HEK293 (cell line): ENCODE measurements at regions not wholly inside any gene's neighbourhood (a gene's known extent, or its start where the extent isn't known, plus 50 kb on each side); places are given as distances from the start of the nearest gene placed in this dataset.

Experiments used
- CTCF ChIA-PET: fragments of 350-600 bp; formaldehyde crosslinking; extraction: SDS; loops from one replicate; lab custom pipeline; 2021; ENCODE audit warnings: antibody characterized with exemption; lab: Yijun Ruan, JAX
- POLR2A ChIA-PET: fragments of 300-600 bp; formaldehyde crosslinking; extraction: SDS; loops from one replicate; lab custom pipeline; 2020; ENCODE audit warnings: antibody characterized with exemption, inconsistent platforms; lab: Yijun Ruan, JAX
- H3K27ac ChIP-seq: fragments of 200-500 bp; sonication (Bioruptor generic); 2 replicates; pipeline ENCODE4 v1.5.1; 2014; ENCODE audit warnings: low read depth, low read length, control low read depth, inconsistent platforms; ENCODE audit errors: extremely low read depth
- H3K36me3 ChIP-seq, 2 experiments: fragments of 200-500 bp in 1 of 2; sonication (Bioruptor generic) in 1 of 2; 1 replicate in 1 of 2; 2 replicates in 1 of 2; pipeline ENCODE4 v1.5.1; 2014 to 2017; ENCODE audit warnings: inconsistent platforms in 2 of 2, low read length in 2 of 2; ENCODE audit not compliant: control insufficient read depth in 2 of 2, insufficient read depth in 1 of 2
- H3K4me1 ChIP-seq: fragments of 200-500 bp; sonication (Bioruptor generic); 2 replicates; pipeline ENCODE4 v1.5.1; 2014; ENCODE audit warnings: mild to moderate bottlenecking, low read length, inconsistent platforms; ENCODE audit not compliant: control insufficient read depth, insufficient read depth
- H3K4me3 ChIP-seq: 2 replicates; pipeline ENCODE4 v1.5.1; 2011; ENCODE audit warnings: low read depth, mild to moderate bottlenecking, control low read depth, low read length, moderate library complexity
- H3K9me3 ChIP-seq: fragments of 200-500 bp; sonication (Bioruptor generic); 2 replicates; pipeline ENCODE4 v1.5.1; 2014; ENCODE audit warnings: low read depth, low read length, inconsistent platforms; ENCODE audit not compliant: control insufficient read depth, insufficient read depth
- BCL11A ChIP-seq: fragments of 450-650 bp; formaldehyde crosslinking; IDR thresholded peaks from 2 replicates; pipeline ENCODE4 v1.5.1; 2016; ENCODE audit warnings: low read depth, missing biosample characterization, missing genetic modification characterization
- SCRT2 ChIP-seq: fragments of 450-650 bp; formaldehyde crosslinking; IDR thresholded peaks from 2 replicates; pipeline ENCODE4 v1.5.1; 2016; ENCODE audit warnings: missing biosample characterization, missing genetic modification characterization
- SETDB1 ChIP-seq: IDR thresholded peaks from one replicate; pipeline ENCODE4 v1.6.1; 2017; ENCODE audit warnings: mild to moderate bottlenecking, low read length, moderate library complexity, mixed read lengths; ENCODE audit not compliant: insufficient read length
- TCF7L2 ChIP-seq: IDR thresholded peaks from 2 replicates; pipeline ENCODE4 v1.6.1; 2011; ENCODE audit warnings: low read depth, mild to moderate bottlenecking, inconsistent platforms, low read length, moderate library complexity, borderline replicate concordance
- ZBTB21 ChIP-seq: fragments of 450-650 bp; formaldehyde crosslinking; IDR thresholded peaks from 2 replicates; pipeline ENCODE4 v1.5.1; 2017; ENCODE audit warnings: missing biosample characterization, missing genetic modification characterization
- ZFP41 ChIP-seq: fragments of 450-650 bp; formaldehyde crosslinking; IDR thresholded peaks from 2 replicates; pipeline ENCODE4 v1.5.1; 2016; ENCODE audit warnings: missing biosample characterization, missing genetic modification characterization, borderline replicate concordance
- ZNF138 ChIP-seq: fragments of 450-650 bp; formaldehyde crosslinking; IDR thresholded peaks from 2 replicates; pipeline ENCODE4 v1.5.1; 2016; ENCODE audit warnings: missing biosample characterization, missing genetic modification characterization, borderline replicate concordance
- ZNF211 ChIP-seq: fragments of 450-650 bp; formaldehyde crosslinking; IDR thresholded peaks from 2 replicates; pipeline ENCODE4 v1.5.1; 2016; ENCODE audit warnings: low read depth, missing biosample characterization, missing genetic modification characterization
- ZNF473 ChIP-seq: fragments of 450-650 bp; formaldehyde crosslinking; IDR thresholded peaks from 2 replicates; pipeline ENCODE4 v1.5.1; 2017; ENCODE audit warnings: missing biosample characterization, missing genetic modification characterization
- ZNF596 ChIP-seq: fragments of 450-650 bp; IDR thresholded peaks from 2 replicates; pipeline ENCODE4 v1.5.0; 2018; ENCODE audit warnings: missing biosample characterization, mild to moderate bottlenecking, missing genetic modification characterization, moderate library complexity
- ZNF658 ChIP-seq: fragments of 450-650 bp; formaldehyde crosslinking; IDR thresholded peaks from 2 replicates; pipeline ENCODE4; 2016; ENCODE audit warnings: missing biosample characterization, missing genetic modification characterization
- ZNF670 ChIP-seq: fragments of 450-650 bp; formaldehyde crosslinking; IDR thresholded peaks from 2 replicates; pipeline ENCODE4 v1.5.1; 2016; ENCODE audit warnings: missing biosample characterization, missing genetic modification characterization, low read depth
- ZSCAN30 ChIP-seq: fragments of 450-650 bp; IDR thresholded peaks from 2 replicates; pipeline ENCODE4 v1.5.1; 2018; ENCODE audit warnings: missing biosample characterization, mild to moderate bottlenecking, missing genetic modification characterization, moderate library complexity
- TF ChIP-seq, protein P1 (sequence below): fragments of 450-650 bp; formaldehyde crosslinking; IDR thresholded peaks from 2 replicates; pipeline ENCODE4 v1.5.1; 2017; ENCODE audit warnings: missing biosample characterization, missing genetic modification characterization
- TF ChIP-seq, protein P2 (sequence below): fragments of 450-650 bp; formaldehyde crosslinking; IDR thresholded peaks from 2 replicates; pipeline ENCODE4 v1.5.1; 2016; ENCODE audit warnings: missing biosample characterization, missing genetic modification characterization
- TF ChIP-seq, protein P3 (sequence below): fragments of 450-650 bp; formaldehyde crosslinking; IDR thresholded peaks from 2 replicates; pipeline ENCODE4 v1.5.1; 2016; ENCODE audit warnings: missing biosample characterization, missing genetic modification characterization

DNA sequence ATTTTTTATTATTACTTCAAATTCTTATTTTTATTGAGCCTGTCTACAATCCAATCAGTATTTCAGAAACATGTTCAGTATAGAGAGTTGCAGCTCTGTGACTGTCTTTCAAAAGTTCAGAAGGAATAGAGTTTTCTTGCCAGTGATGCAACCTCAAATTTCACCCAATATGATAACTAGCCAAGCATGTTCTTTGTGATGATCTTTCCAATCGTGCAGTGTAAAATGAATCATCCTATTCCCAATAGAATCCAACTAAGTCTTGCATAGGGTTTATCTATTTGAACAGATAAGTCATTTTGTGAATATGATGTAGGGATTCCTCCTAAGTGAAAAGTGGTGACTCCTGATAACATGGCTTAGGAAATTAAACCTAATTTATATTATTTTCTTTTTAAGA is 937.8 kb downstream of the KCNJ2 start (continued):
- TF ChIP-seq ZBTB21 (tag by site-specific recombination) (no peak), ZSCAN30 (tag by site-specific recombination) (no peak), ZNF670 (tag by site-specific recombination) (no peak)

DNA sequence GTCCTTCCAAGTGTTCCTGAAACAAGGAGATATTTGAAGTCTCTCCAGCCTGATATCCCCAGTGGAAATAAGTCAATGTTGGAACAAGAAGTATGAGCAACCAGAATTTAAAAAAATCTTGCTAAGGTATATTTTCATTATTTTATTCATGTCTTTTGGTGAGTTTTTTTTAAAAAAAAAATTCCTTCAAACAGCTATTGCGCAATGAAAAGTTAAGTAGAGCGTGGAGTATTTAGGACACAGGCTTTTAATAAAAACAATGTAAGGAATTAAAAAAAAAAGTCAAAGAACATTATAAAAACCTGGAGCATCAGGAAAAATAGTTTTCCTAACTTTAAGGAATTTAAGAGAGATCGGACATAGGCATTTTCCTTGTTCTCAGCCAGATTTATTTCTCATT is 940.4 kb downstream of the KCNJ2 start:
- POLR2A ChIA-PET = no interaction called here
- Histone ChIP-seq H3K36me3 (no peaks in the 10 kb centered on the region), H3K4me1 (no peaks in the 10 kb centered on the region), H3K27ac (no peak overlapping the region), H3K4me3 (no peak overlapping the region), H3K9me3 (no peaks in the 10 kb centered on the region)
- TF ChIP-seq ZNF473 (tag by site-specific recombination) (no peak), ZNF211 (no peak), ZNF138 (no peak), SETDB1 (no peak), TCF7L2 (no peak), ZNF596 (tag by site-specific recombination) (no peak), BCL11A (tag by site-specific recombination) (no peak), ZNF658 (tag by site-specific recombination) (no peak)
- TF ChIP-seq, protein P1, sequence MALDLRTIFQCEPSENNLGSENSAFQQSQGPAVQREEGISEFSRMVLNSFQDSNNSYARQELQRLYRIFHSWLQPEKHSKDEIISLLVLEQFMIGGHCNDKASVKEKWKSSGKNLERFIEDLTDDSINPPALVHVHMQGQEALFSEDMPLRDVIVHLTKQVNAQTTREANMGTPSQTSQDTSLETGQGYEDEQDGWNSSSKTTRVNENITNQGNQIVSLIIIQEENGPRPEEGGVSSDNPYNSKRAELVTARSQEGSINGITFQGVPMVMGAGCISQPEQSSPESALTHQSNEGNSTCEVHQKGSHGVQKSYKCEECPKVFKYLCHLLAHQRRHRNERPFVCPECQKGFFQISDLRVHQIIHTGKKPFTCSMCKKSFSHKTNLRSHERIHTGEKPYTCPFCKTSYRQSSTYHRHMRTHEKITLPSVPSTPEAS (tag by site-specific recombination) = no peak
- TF ChIP-seq, protein P2, sequence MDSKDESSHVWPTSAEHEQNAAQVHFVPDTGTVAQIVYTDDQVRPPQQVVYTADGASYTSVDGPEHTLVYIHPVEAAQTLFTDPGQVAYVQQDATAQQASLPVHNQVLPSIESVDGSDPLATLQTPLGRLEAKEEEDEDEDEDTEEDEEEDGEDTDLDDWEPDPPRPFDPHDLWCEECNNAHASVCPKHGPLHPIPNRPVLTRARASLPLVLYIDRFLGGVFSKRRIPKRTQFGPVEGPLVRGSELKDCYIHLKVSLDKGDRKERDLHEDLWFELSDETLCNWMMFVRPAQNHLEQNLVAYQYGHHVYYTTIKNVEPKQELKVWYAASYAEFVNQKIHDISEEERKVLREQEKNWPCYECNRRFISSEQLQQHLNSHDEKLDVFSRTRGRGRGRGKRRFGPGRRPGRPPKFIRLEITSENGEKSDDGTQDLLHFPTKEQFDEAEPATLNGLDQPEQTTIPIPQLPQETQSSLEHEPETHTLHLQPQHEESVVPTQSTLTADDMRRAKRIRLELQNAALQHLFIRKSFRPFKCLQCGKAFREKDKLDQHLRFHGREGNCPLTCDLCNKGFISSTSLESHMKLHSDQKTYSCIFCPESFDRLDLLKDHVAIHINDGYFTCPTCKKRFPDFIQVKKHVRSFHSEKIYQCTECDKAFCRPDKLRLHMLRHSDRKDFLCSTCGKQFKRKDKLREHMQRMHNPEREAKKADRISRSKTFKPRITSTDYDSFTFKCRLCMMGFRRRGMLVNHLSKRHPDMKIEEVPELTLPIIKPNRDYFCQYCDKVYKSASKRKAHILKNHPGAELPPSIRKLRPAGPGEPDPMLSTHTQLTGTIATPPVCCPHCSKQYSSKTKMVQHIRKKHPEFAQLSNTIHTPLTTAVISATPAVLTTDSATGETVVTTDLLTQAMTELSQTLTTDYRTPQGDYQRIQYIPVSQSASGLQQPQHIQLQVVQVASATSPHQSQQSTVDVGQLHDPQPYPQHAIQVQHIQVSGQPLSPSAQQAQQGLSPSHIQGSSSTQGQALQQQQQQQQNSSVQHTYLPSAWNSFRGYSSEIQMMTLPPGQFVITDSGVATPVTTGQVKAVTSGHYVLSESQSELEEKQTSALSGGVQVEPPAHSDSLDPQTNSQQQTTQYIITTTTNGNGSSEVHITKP (tag by site-specific recombination) = no peak
- TF ChIP-seq, protein P3, sequence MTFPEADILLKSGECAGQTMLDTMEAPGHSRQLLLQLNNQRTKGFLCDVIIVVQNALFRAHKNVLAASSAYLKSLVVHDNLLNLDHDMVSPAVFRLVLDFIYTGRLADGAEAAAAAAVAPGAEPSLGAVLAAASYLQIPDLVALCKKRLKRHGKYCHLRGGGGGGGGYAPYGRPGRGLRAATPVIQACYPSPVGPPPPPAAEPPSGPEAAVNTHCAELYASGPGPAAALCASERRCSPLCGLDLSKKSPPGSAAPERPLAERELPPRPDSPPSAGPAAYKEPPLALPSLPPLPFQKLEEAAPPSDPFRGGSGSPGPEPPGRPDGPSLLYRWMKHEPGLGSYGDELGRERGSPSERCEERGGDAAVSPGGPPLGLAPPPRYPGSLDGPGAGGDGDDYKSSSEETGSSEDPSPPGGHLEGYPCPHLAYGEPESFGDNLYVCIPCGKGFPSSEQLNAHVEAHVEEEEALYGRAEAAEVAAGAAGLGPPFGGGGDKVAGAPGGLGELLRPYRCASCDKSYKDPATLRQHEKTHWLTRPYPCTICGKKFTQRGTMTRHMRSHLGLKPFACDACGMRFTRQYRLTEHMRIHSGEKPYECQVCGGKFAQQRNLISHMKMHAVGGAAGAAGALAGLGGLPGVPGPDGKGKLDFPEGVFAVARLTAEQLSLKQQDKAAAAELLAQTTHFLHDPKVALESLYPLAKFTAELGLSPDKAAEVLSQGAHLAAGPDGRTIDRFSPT (tag by site-specific recombination) = no peak
- CTCF ChIA-PET = interaction anchor here (1.5 kb wide), 1 partner anchor 8 kb away, joined by 4 read pairs; no protein-coding TSS in a partner anchor

DNA sequence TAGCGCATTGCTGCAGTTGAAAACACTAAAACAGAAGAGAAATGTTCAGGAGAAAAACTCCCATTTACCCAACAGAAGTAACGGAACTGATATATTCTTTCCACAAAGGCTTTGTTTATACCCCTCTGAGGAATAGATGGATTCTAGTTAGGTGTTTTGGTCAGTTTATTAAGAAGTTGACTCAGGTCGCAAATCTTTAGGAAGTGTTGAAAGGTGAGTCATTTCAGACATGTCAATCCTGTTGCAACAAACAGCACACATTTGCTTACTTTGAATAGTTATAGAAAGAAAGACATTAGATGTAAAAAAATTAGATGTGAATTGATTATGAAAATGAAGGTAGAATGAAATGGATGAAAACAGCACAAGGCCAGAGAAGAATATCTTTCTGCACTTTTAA is 941.0 kb downstream of the KCNJ2 start:
- Histone ChIP-seq H3K4me1 (no peaks in the 10 kb centered on the region), H3K36me3 (no peaks in the 10 kb centered on the region), H3K4me3 (no peak overlapping the region), H3K9me3 (no peaks in the 10 kb centered on the region), H3K27ac (no peak overlapping the region)
- TF ChIP-seq SCRT2 (tag by site-specific recombination) (no peak), ZFP41 (tag by site-specific recombination) (no peak)
- ChIA-PET CTCF (no interaction called here), POLR2A (no interaction called here)
